ENCODE measurements at regions not wholly inside any gene's neighbourhood (a gene's known extent, or its start where the extent isn't known, plus 50 kb on each side); places are given as distances from the start of the nearest gene placed in this dataset.

- no peak overlapping the region for H3K4me3 ChIP-seq
- intact Hi-C loops (cut with DNase I; ENCODE audit: low total_unique reads): no loop called here
- no peaks in the 10 kb centered on the region for H3K27me3 ChIP-seq
- no peaks in the 10 kb centered on the region for H3K4me1 ChIP-seq
- no peak overlapping the region for H3K27ac ChIP-seq
- TF ChIP-seq CTCF (IDR thresholded peaks at IDR 0.05): no peak
- no peaks in the 10 kb centered on the region for H3K36me3 ChIP-seq
- DNase-seq: no peak
- no peaks in the 10 kb centered on the region for H3K9me3 ChIP-seq
These were observed 233.4 kb upstream of the TBL1XR1 start for GRCh38 chr3:177430653-177431052.

- Histone ChIP-seq H3K4me3 (no peak overlapping the region), H3K4me1 (no peaks in the 10 kb centered on the region), H3K9me3 (no peaks in the 10 kb centered on the region), H3K36me3 (no peaks in the 10 kb centered on the region), H3K27me3 (no peaks in the 10 kb centered on the region), H3K27ac (no peak overlapping the region)
- DNase-seq: no peak
- intact Hi-C loops (cut with DNase I; ENCODE audit: low total_unique reads): no loop called here
- TF ChIP-seq CTCF (IDR thresholded peaks at IDR 0.05): no peak
These were observed 234.4 kb upstream of the TBL1XR1 start for GRCh38 chr3:177431525-177432176.

- Histone ChIP-seq H3K4me1 (no peaks in the 10 kb centered on the region), H3K27me3 (no peaks in the 10 kb centered on the region), H3K36me3 (no peaks in the 10 kb centered on the region), H3K9me3 (no peaks in the 10 kb centered on the region), H3K4me3 (no peak overlapping the region), H3K27ac (no peak overlapping the region)
- intact Hi-C loops (cut with DNase I; ENCODE audit: low total_unique reads): no loop called here
- no peak for TF ChIP-seq CTCF (IDR thresholded peaks at IDR 0.05)
- DNase-seq: no peak
These were observed 238.0 kb upstream of the TBL1XR1 start for GRCh38 chr3:177435301-177435700.

- no peaks in the 10 kb centered on the region for H3K36me3 ChIP-seq
- no peak for TF ChIP-seq CTCF (IDR thresholded peaks at IDR 0.05)
- intact Hi-C loops (cut with DNase I; ENCODE audit: low total_unique reads): no loop called here
- no peak overlapping the region for H3K4me3 ChIP-seq
- DNase-seq: no peak
- H3K27ac ChIP-seq: no peak overlapping the region
- no peaks in the 10 kb centered on the region for H3K27me3 ChIP-seq
- no peaks in the 10 kb centered on the region for H3K4me1 ChIP-seq
- no peaks in the 10 kb centered on the region for H3K9me3 ChIP-seq
These were observed 240.4 kb upstream of the TBL1XR1 start for GRCh38 chr3:177437513-177438337.

- Histone ChIP-seq H3K36me3 (no peaks in the 10 kb centered on the region), H3K27me3 (no peaks in the 10 kb centered on the region)
- intact Hi-C loops (cut with DNase I; ENCODE audit: low total_unique reads): no loop called here
These were observed 241.4 kb upstream of the TBL1XR1 start for GRCh38 chr3:177438596-177439220.

More at GRCh38 chr3:177438596-177439220, 241.4 kb upstream of the TBL1XR1 start:
- TF ChIP-seq CTCF (IDR thresholded peaks at IDR 0.05): no peak
- H3K4me3 ChIP-seq: no peak overlapping the region
- DNase-seq: no peak
- H3K27ac ChIP-seq: no peak overlapping the region
- H3K4me1 ChIP-seq: peaks cover 0 to 5% (median 0%) of the 10 kb centered on the region in 4 donors
- H3K9me3 ChIP-seq: no peaks in the 10 kb centered on the region
